Activated CD4-positive, alpha-beta memory T cell treated with anti-CD3 and anti-CD28 coated beads for 36 hours (primary cell): ENCODE measurements at regions not wholly inside any gene's neighbourhood (a gene's known extent, or its start where the extent isn't known, plus 50 kb on each side); places are given as distances from the start of the nearest gene placed in this dataset.
"Not testable (repeated sequence)": the region's sequence is repeated elsewhere in the genome, so short reads cannot be mapped to it uniquely, and the experiment has no call there.

Experiments used
- CTCF ChIA-PET: fragments of 350-600 bp; sonication (Branson Sonifier 250); formaldehyde crosslinking; loops from one replicate; lab custom pipeline; 2021; ENCODE audit warnings: antibody characterized with exemption, inconsistent platforms; lab: Charles Lee
- POLR2A ChIA-PET: fragments of 350-600 bp; sonication (Branson Sonifier 250); formaldehyde crosslinking; loops from one replicate; lab custom pipeline; 2021; ENCODE audit warnings: antibody characterized with exemption; lab: Charles Lee
- DNase-seq: peaks from one replicate; pipeline ENCODE4 v3.0.0-alpha.2; 2020
- H3K27ac Mint-ChIP-seq: one replicate; pipeline ENCODE4 v1.8.0; 2021; ENCODE audit warnings: mixed read lengths
- H3K27me3 Mint-ChIP-seq: one replicate; pipeline ENCODE4 v1.8.0; 2021; ENCODE audit warnings: mixed read lengths
- H3K36me3 Mint-ChIP-seq: one replicate; pipeline ENCODE4 v1.8.0; 2021; ENCODE audit warnings: mixed read lengths
- H3K4me1 Mint-ChIP-seq: one replicate; pipeline ENCODE4 v1.8.0; 2021; ENCODE audit warnings: low read depth, mixed read lengths
- H3K4me3 Mint-ChIP-seq: one replicate; pipeline ENCODE4 v1.8.0; 2021; ENCODE audit warnings: mild to moderate bottlenecking, mixed read lengths
- H3K9me3 Mint-ChIP-seq: one replicate; pipeline ENCODE4 v1.8.0; 2021; ENCODE audit warnings: mixed read lengths
- intact Hi-C: fragments of 100-400 bp; cut with micrococcal nuclease; formaldehyde crosslinking; loops from one replicate; pipeline ENCODE4 v1.15.1; 2023

GRCh38 chr2:149872041-149872440 lies 284.5 kb upstream of the MMADHC start:
- Mint-ChIP-seq H3K27me3 (no peaks in the 10 kb centered on the region), H3K4me3 (no peak overlapping the region), H3K36me3 (no peaks in the 10 kb centered on the region), H3K27ac (no peak overlapping the region), H3K9me3 (peaks cover 3% of the 10 kb centered on the region), H3K4me1 (no peaks in the 10 kb centered on the region)
- CTCF ChIA-PET = no interaction called here
- DNase-seq = no peak
- POLR2A ChIA-PET = no interaction called here
- intact Hi-C loops = no loop called here

- peaks cover 3% of the 10 kb centered on the region for H3K9me3 Mint-ChIP-seq
- H3K27me3 Mint-ChIP-seq = no peaks in the 10 kb centered on the region
- H3K4me3 Mint-ChIP-seq = no peak overlapping the region
- H3K36me3 Mint-ChIP-seq = no peaks in the 10 kb centered on the region
- no peak overlapping the region for H3K27ac Mint-ChIP-seq
- H3K4me1 Mint-ChIP-seq = no peaks in the 10 kb centered on the region
- no peak for DNase-seq
- intact Hi-C loops = no loop called here
- ChIA-PET POLR2A (no interaction called here), CTCF (no interaction called here)
Observed at GRCh38 chr2:149871091-149871885, 283.7 kb upstream of the MMADHC start.

- Mint-ChIP-seq H3K27ac (no peak overlapping the region), H3K4me1 (no peaks in the 10 kb centered on the region), H3K9me3 (peaks cover 12% of the 10 kb centered on the region), H3K36me3 (no peaks in the 10 kb centered on the region), H3K4me3 (no peak overlapping the region), H3K27me3 (no peaks in the 10 kb centered on the region)
- ChIA-PET CTCF (no interaction called here), POLR2A (no interaction called here)
- intact Hi-C loops = no loop called here
- DNase-seq = no peak
Observed at GRCh38 chr2:149863227-149863626, 275.7 kb upstream of the MMADHC start.

GRCh38 chr2:149861034-149861433 lies 273.5 kb upstream of the MMADHC start:
- no peak for DNase-seq
- CTCF ChIA-PET = no interaction called here
- H3K27ac Mint-ChIP-seq = no peak overlapping the region
- intact Hi-C loops = no loop called here
- no peak overlapping the region for H3K4me3 Mint-ChIP-seq
- POLR2A ChIA-PET = no interaction called here
- no peaks in the 10 kb centered on the region for H3K36me3 Mint-ChIP-seq
- peaks cover 15% of the 10 kb centered on the region for H3K9me3 Mint-ChIP-seq
- H3K27me3 Mint-ChIP-seq = no peaks in the 10 kb centered on the region
- no peaks in the 10 kb centered on the region for H3K4me1 Mint-ChIP-seq

- POLR2A ChIA-PET = no interaction called here
- Mint-ChIP-seq H3K4me3 (no peak overlapping the region), H3K4me1 (no peaks in the 10 kb centered on the region), H3K27ac (no peak overlapping the region), H3K27me3 (no peaks in the 10 kb centered on the region), H3K9me3 (peaks cover 15% of the 10 kb centered on the region), H3K36me3 (no peaks in the 10 kb centered on the region)
- no peak for DNase-seq
- intact Hi-C loops = no loop called here
- CTCF ChIA-PET = no interaction called here
Observed at GRCh38 chr2:149860276-149860921, 272.8 kb upstream of the MMADHC start.

GRCh38 chr2:149858901-149859634 lies 271.5 kb upstream of the MMADHC start:
- intact Hi-C loops = no loop called here
- H3K27ac Mint-ChIP-seq = no peak overlapping the region

GRCh38 chr2:149858216-149858615 lies 270.6 kb upstream of the MMADHC start:
- ChIA-PET POLR2A (no interaction called here), CTCF (no interaction called here)
- Mint-ChIP-seq H3K9me3 (peaks cover 11% of the 10 kb centered on the region), H3K36me3 (no peaks in the 10 kb centered on the region), H3K4me3 (no peak overlapping the region), H3K4me1 (no peaks in the 10 kb centered on the region), H3K27me3 (no peaks in the 10 kb centered on the region), H3K27ac (no peak overlapping the region)
- no peak for DNase-seq
- intact Hi-C loops = no loop called here

More at GRCh38 chr2:149858901-149859634, 271.5 kb upstream of the MMADHC start:
- no peaks in the 10 kb centered on the region for H3K4me1 Mint-ChIP-seq
- no peak overlapping the region for H3K4me3 Mint-ChIP-seq
- ChIA-PET CTCF (no interaction called here), POLR2A (no interaction called here)
- DNase-seq = no peak
- H3K36me3 Mint-ChIP-seq = no peaks in the 10 kb centered on the region
- H3K9me3 Mint-ChIP-seq = peaks cover 13% of the 10 kb centered on the region
- H3K27me3 Mint-ChIP-seq = no peaks in the 10 kb centered on the region

GRCh38 chr2:149857344-149857743 lies 269.8 kb upstream of the MMADHC start:
- no peaks in the 10 kb centered on the region for H3K36me3 Mint-ChIP-seq
- ChIA-PET POLR2A (no interaction called here), CTCF (no interaction called here)
- intact Hi-C loops = no loop called here
- H3K4me3 Mint-ChIP-seq = no peak overlapping the region
- H3K4me1 Mint-ChIP-seq = no peaks in the 10 kb centered on the region
- H3K9me3 Mint-ChIP-seq = peaks cover 7% of the 10 kb centered on the region
- H3K27me3 Mint-ChIP-seq = no peaks in the 10 kb centered on the region
- H3K27ac Mint-ChIP-seq = no peak overlapping the region
- no peak for DNase-seq

GRCh38 chr2:149855859-149856258 lies 268.3 kb upstream of the MMADHC start:
- POLR2A ChIA-PET, H3K27ac Mint-ChIP-seq, intact Hi-C loops, H3K4me3 Mint-ChIP-seq, H3K27me3 Mint-ChIP-seq, H3K36me3 Mint-ChIP-seq, H3K9me3 Mint-ChIP-seq, CTCF ChIA-PET, DNase-seq, H3K4me1 Mint-ChIP-seq: not testable (repeated sequence)

- Mint-ChIP-seq H3K9me3 (peaks cover 9% of the 10 kb centered on the region), H3K36me3 (no peaks in the 10 kb centered on the region), H3K4me3 (no peak overlapping the region), H3K27me3 (no peaks in the 10 kb centered on the region), H3K4me1 (no peaks in the 10 kb centered on the region), H3K27ac (no peak overlapping the region)
- intact Hi-C loops = no loop called here
- POLR2A ChIA-PET = no interaction called here
- DNase-seq = no peak
- CTCF ChIA-PET = no interaction called here
Observed at GRCh38 chr2:149849591-149849990, 262.0 kb upstream of the MMADHC start.

GRCh38 chr2:149849136-149849535 lies 261.6 kb upstream of the MMADHC start:
- CTCF ChIA-PET = no interaction called here
- intact Hi-C loops = no loop called here
- POLR2A ChIA-PET = no interaction called here
- H3K27ac Mint-ChIP-seq = no peak overlapping the region
- no peaks in the 10 kb centered on the region for H3K27me3 Mint-ChIP-seq
- peaks cover 9% of the 10 kb centered on the region for H3K9me3 Mint-ChIP-seq
- H3K4me1 Mint-ChIP-seq = no peaks in the 10 kb centered on the region
- no peaks in the 10 kb centered on the region for H3K36me3 Mint-ChIP-seq
- no peak for DNase-seq
- H3K4me3 Mint-ChIP-seq = no peak overlapping the region

- CTCF ChIA-PET = no interaction called here
- no peak overlapping the region for H3K4me3 Mint-ChIP-seq
- no peaks in the 10 kb centered on the region for H3K27me3 Mint-ChIP-seq
- intact Hi-C loops = no loop called here
- H3K4me1 Mint-ChIP-seq = no peaks in the 10 kb centered on the region
- POLR2A ChIA-PET = no interaction called here
- H3K36me3 Mint-ChIP-seq = no peaks in the 10 kb centered on the region
- H3K27ac Mint-ChIP-seq = no peak overlapping the region
- no peak for DNase-seq
- H3K9me3 Mint-ChIP-seq = peaks cover 10% of the 10 kb centered on the region
Observed at GRCh38 chr2:149841396-149841795, 253.8 kb upstream of the MMADHC start.
